Sigmoid colon (tissue), 6 donors: ENCODE measurements at regions not wholly inside any gene's neighbourhood (a gene's known extent, or its start where the extent isn't known, plus 50 kb on each side); places are given as distances from the start of the nearest gene placed in this dataset.

Experiments
- DNase-seq: peaks from one replicate; pipeline ENCODE4 v3.0.0-alpha.2; 2019
- H3K27ac ChIP-seq, 4 donors: fragments of 200-600 bp; sonication (generic); one replicate each; pipeline ENCODE4 v1.5.1; 2016 to 2019; ENCODE audit warnings: mild to moderate bottlenecking in 1 of 4
- H3K27me3 ChIP-seq, 3 donors: fragments of 200-600 bp; sonication (generic); one replicate each; pipeline ENCODE4 v1.5.1; 2019; ENCODE audit warnings: mild to moderate bottlenecking in 1 of 3
- H3K36me3 ChIP-seq, 4 donors: fragments of 200-600 bp; sonication (generic); one replicate each; pipeline ENCODE4 v1.5.1; 2016 to 2019
- H3K4me1 ChIP-seq, 4 donors: fragments of 200-600 bp; sonication (generic); one replicate each; pipeline ENCODE4 v1.5.1; 2017 to 2019
- H3K4me3 ChIP-seq, 4 donors: fragments of 200-600 bp; sonication (generic); one replicate each; pipeline ENCODE4 v1.5.1; 2017 to 2019; ENCODE audit warnings: mild to moderate bottlenecking in 2 of 4, moderate library complexity in 1 of 4
- H3K9me3 ChIP-seq, 4 donors: fragments of 200-600 bp in 3 of 4; sonication (generic) in 3 of 4; one replicate each; pipeline versions ENCODE4 v1.5.1 to v1.6.1; 2013 to 2019
- EP300 ChIP-seq, 4 donors: sonication (generic); formaldehyde crosslinking; IDR thresholded peaks; one replicate each; pipeline ENCODE4 v1.6.1; 2017; ENCODE audit warnings: antibody characterized with exemption in 4 of 4
- POLR2A ChIP-seq, 2 donors: fragments of 450-650 bp; IDR thresholded peaks; one replicate each; pipeline ENCODE4 v1.6.1; 2016; ENCODE audit warnings: antibody characterized with exemption in 2 of 2, mild to moderate bottlenecking in 2 of 2, moderate library complexity in 2 of 2
- POLR2AphosphoS5 ChIP-seq, 4 donors: sonication (generic); formaldehyde crosslinking; IDR thresholded peaks; one replicate each; pipeline ENCODE4 v1.6.1; 2017; ENCODE audit warnings: antibody characterized with exemption in 4 of 4
- WGBS, 2 donors: extraction: QIAGEN DNeasy Blood & Tissue Kit; methylation state at CpG; one replicate each; pipeline ENCODE4 v1.1.7; 2013; 5-methylcytosine and 5-hydroxymethylcytosine counted together
- intact Hi-C: fragments of 100-400 bp; cut with DNase I; formaldehyde crosslinking; loops from one replicate; pipeline ENCODE4 v1.15.1; 2023
- TF ChIP-seq, protein P1 (sequence below), 4 experiments: fragments of 450-650 bp in 3 of 4; fragments of 200-600 bp in 1 of 4; IDR thresholded peaks; one replicate each; pipeline ENCODE4 v1.5.1; 2016 to 2019; ENCODE audit warnings: antibody characterized with exemption in 4 of 4, mild to moderate bottlenecking in 3 of 4, moderate library complexity in 2 of 4
- donor health status: healthy with polysubstance abuse.
- donor health status: healthy.

DNA sequence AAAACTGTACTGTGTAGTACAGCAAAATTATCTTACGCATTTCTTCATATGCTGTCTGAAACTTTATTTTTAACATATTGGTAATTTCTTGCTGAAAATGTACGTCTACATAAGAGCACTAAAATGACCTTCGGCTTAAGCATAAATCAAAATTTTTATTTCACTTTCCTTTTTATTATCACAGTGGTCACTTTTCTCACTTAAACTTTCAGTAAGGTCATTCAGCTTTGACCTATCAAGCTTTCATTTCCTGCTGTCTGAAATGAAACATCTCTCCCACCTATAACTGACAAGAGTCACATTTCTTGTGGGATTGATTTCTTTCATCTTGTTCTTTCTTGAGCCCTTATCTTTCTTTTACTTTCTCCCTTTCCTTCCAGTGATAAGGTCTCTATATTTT lies 2212.7 kb upstream of the PCDH20 start:
- TF ChIP-seq, protein P1, sequence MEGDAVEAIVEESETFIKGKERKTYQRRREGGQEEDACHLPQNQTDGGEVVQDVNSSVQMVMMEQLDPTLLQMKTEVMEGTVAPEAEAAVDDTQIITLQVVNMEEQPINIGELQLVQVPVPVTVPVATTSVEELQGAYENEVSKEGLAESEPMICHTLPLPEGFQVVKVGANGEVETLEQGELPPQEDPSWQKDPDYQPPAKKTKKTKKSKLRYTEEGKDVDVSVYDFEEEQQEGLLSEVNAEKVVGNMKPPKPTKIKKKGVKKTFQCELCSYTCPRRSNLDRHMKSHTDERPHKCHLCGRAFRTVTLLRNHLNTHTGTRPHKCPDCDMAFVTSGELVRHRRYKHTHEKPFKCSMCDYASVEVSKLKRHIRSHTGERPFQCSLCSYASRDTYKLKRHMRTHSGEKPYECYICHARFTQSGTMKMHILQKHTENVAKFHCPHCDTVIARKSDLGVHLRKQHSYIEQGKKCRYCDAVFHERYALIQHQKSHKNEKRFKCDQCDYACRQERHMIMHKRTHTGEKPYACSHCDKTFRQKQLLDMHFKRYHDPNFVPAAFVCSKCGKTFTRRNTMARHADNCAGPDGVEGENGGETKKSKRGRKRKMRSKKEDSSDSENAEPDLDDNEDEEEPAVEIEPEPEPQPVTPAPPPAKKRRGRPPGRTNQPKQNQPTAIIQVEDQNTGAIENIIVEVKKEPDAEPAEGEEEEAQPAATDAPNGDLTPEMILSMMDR (IDR thresholded peaks at IDR 0.05), result no peak
- TF ChIP-seq POLR2A (IDR thresholded peaks at IDR 0.05) (no peak), EP300 (IDR thresholded peaks at IDR 0.05) (no peak), POLR2AphosphoS5 (IDR thresholded peaks at IDR 0.05) (no peak)
- DNase-seq, result no peak
- 80 to 85% methylated on average over 3 of the region's 3 CpGs for WGBS, 2 donors
- Histone ChIP-seq H3K4me3 (no peak overlapping the region), H3K4me1 (no peaks in the 10 kb centered on the region), H3K27me3 (no peaks in the 10 kb centered on the region), H3K27ac (no peak overlapping the region), H3K9me3 (no peaks in the 10 kb centered on the region), H3K36me3 (no peaks in the 10 kb centered on the region)
- intact Hi-C loops, result no loop called here

DNA sequence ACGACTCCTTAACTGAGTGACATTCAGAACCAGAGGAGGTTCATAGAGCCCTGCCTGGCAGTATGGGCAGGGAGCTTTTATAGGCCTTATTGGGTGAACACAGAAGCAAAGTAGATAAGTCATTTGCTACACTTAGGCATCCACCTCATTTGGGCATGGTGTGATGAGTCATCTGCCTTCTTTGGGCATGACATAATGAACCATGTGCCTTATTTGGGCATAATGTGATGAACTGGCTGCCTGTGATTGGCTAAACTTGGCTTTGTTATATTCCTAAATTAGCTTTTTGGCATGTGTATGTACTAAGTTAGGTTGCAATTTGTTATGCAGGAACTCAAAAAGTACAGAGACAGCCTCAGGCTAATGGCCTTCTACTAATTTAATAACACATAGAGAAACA lies 2210.2 kb upstream of the PCDH20 start:
- intact Hi-C loops, result no loop called here
- Histone ChIP-seq H3K9me3 (no peaks in the 10 kb centered on the region), H3K4me3 (no peak overlapping the region), H3K27ac (no peak overlapping the region), H3K27me3 (no peaks in the 10 kb centered on the region), H3K36me3 (no peaks in the 10 kb centered on the region), H3K4me1 (no peaks in the 10 kb centered on the region)
- WGBS, 2 donors, result 64 to 83% methylated on average over 1 of the region's 1 CpG
- TF ChIP-seq POLR2AphosphoS5 (IDR thresholded peaks at IDR 0.05) (no peak), POLR2A (IDR thresholded peaks at IDR 0.05) (no peak), EP300 (IDR thresholded peaks at IDR 0.05) (no peak)
- TF ChIP-seq, protein P1 (IDR thresholded peaks at IDR 0.05), result no peak
- no peak for DNase-seq

DNA sequence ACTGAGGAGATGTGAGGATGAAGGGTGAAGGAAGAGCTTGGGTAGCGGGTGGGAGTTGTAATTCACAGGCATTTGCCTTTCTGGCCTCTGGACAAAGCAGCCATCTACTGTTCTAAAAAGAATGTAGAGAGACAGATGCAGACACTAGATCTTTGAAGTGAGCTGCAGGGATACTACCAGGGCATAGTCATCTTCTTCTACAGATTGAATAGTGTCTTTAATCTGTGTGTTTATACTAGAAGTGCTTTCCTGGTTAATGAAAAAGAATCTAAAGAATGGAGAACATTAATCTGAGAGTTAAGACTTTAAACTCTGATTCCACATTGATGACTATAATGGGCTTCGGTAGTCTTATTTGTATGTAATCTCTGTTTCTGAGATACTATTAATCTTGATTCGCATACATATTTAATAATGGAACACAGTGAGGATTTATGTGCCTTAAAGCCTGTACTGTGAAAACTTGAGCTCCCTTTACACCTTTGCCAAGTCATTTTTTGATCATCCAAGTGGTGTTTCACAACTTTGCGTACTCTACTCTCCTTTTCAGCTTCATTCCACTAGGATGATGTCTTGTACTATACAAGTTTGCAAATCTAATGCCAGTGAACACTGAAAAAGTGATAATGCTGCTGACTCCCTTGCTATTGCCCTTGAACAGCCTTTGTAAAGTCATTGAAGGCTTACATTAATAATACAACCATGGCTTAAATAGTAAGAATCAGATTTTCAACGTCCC lies 2199.4 kb upstream of the PCDH20 start:
- 67 to 71% methylated on average over 5 of the region's 5 CpGs for WGBS, 2 donors
- Histone ChIP-seq H3K4me1 (no peaks in the 10 kb centered on the region), H3K27ac (no peak overlapping the region), H3K36me3 (no peaks in the 10 kb centered on the region), H3K4me3 (no peak overlapping the region), H3K27me3 (no peaks in the 10 kb centered on the region), H3K9me3 (no peaks in the 10 kb centered on the region)
- intact Hi-C loops, result no loop called here
- TF ChIP-seq EP300 (IDR thresholded peaks at IDR 0.05) (no peak), POLR2AphosphoS5 (IDR thresholded peaks at IDR 0.05) (no peak), POLR2A (IDR thresholded peaks at IDR 0.05) (no peak)
- TF ChIP-seq, protein P1 (IDR thresholded peaks at IDR 0.05), result no peak
- DNase-seq, result no peak

DNA sequence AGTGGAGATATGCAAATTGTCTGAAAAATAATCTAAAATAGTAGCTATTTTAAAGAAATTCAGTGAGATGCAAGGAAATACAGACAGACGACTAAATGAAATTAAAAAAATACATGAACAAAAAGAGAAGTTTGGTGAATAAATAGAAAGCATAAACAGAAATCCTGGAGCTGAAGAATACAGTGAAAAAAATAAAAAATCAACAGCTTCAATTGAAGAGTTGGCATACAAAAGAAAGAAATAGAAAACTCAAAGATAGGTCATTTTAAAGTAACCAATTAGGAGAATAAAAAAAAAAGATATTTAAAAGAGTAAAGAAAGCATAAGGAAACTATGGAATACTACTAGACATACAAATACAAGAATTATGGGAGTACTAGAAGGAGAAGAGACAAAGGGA lies 2191.5 kb upstream of the PCDH20 start:
- no peaks in the 10 kb centered on the region for H3K27me3 ChIP-seq
- WGBS, 2 donors, result 94 to 95% methylated on average over 1 of the region's 1 CpG
- H3K27ac ChIP-seq, result no peak overlapping the region
- intact Hi-C loops, result no loop called here
- peaks cover 0 to 11% (median 2%) of the 10 kb centered on the region in 4 donors for H3K9me3 ChIP-seq
- no peak overlapping the region for H3K4me3 ChIP-seq
- H3K36me3 ChIP-seq, result no peaks in the 10 kb centered on the region
- no peaks in the 10 kb centered on the region for H3K4me1 ChIP-seq
- TF ChIP-seq, protein P1 (IDR thresholded peaks at IDR 0.05), result no peak
- no peak for TF ChIP-seq EP300 (IDR thresholded peaks at IDR 0.05)
- TF ChIP-seq POLR2A (IDR thresholded peaks at IDR 0.05), result no peak
- no peak for TF ChIP-seq POLR2AphosphoS5 (IDR thresholded peaks at IDR 0.05)
- no peak for DNase-seq

DNA sequence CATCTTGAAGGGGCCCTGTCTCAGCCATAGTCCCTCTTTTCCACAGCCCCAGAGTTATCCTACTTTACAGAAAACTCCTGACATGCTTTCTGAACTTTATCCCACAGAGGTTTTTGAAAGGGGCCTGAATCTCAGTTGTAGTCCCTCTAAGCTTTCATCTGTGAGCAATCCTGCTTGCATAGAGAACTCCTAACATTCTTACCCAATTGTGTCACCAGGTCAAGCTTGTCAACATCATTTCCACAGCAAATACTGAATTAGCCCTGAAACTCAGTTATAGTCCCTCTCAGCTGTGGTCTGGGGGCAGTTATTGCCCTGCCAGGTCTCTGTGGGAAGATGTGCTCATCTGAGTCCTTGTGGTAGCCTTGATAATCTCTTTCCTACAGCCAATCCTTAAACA lies 2190.3 kb upstream of the PCDH20 start:
- H3K4me1 ChIP-seq, result no peaks in the 10 kb centered on the region
- intact Hi-C loops, result no loop called here
- TF ChIP-seq, protein P1 (IDR thresholded peaks at IDR 0.05), result no peak

More for the DNA sequence above, 2190.3 kb upstream of the PCDH20 start:
- H3K4me3 ChIP-seq, result no peak overlapping the region
- H3K36me3 ChIP-seq, result no peaks in the 10 kb centered on the region
- no peak overlapping the region for H3K27ac ChIP-seq
- peaks cover 0 to 11% (median 2%) of the 10 kb centered on the region in 4 donors for H3K9me3 ChIP-seq
- H3K27me3 ChIP-seq, result no peaks in the 10 kb centered on the region
- no peak for DNase-seq
